Esophagus squamous epithelium (tissue), 4 donors: ENCODE measurements at regions not wholly inside any gene's neighbourhood (a gene's known extent, or its start where the extent isn't known, plus 50 kb on each side); places are given as distances from the start of the nearest gene placed in this dataset.

Source experiments
- POLR2A ChIP-seq, 4 donors: fragments of 450-650 bp; IDR thresholded peaks; one replicate each; pipeline ENCODE4 v1.6.1; 2017; ENCODE audit warnings: antibody characterized with exemption in 4 of 4, mild to moderate bottlenecking in 4 of 4, moderate library complexity in 3 of 4
- TF ChIP-seq, protein P1 (sequence below), 6 experiments: fragments of 450-650 bp in 4 of 6; fragments of 200-600 bp in 2 of 6; sonication (generic) in 2 of 6; IDR thresholded peaks; one replicate each; pipeline ENCODE4 v1.5.1; 2016 to 2019; ENCODE audit warnings: antibody characterized with exemption in 6 of 6, mild to moderate bottlenecking in 4 of 6, moderate library complexity in 4 of 6

DNA sequence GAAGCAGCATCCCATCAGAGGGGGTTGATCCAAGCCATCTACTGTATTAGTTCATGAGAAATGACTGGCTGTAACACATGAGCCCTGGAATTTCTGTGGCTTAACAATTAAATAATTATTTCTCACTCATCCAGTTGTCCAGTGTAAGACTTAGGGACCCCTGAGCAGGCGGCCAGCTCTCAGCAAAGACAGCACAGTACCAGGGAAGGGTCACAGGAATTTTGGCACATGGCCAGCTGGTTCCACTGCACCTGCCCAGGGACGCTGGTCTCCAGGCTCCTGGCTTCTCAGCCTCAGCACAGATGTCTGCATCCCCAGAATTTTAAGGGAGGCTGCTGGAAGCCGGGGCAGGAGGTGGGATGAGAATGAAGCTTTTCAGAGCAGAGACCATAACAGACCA, 93.7 kb upstream of the DHRSX start:
- TF ChIP-seq, protein P1, sequence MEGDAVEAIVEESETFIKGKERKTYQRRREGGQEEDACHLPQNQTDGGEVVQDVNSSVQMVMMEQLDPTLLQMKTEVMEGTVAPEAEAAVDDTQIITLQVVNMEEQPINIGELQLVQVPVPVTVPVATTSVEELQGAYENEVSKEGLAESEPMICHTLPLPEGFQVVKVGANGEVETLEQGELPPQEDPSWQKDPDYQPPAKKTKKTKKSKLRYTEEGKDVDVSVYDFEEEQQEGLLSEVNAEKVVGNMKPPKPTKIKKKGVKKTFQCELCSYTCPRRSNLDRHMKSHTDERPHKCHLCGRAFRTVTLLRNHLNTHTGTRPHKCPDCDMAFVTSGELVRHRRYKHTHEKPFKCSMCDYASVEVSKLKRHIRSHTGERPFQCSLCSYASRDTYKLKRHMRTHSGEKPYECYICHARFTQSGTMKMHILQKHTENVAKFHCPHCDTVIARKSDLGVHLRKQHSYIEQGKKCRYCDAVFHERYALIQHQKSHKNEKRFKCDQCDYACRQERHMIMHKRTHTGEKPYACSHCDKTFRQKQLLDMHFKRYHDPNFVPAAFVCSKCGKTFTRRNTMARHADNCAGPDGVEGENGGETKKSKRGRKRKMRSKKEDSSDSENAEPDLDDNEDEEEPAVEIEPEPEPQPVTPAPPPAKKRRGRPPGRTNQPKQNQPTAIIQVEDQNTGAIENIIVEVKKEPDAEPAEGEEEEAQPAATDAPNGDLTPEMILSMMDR (IDR thresholded peaks at IDR 0.05), result no peak
- TF ChIP-seq POLR2A (IDR thresholded peaks at IDR 0.05), result no peak
